HepG2 (cell line): ENCODE measurements at regions not wholly inside any gene's neighbourhood (a gene's known extent, or its start where the extent isn't known, plus 50 kb on each side); places are given as distances from the start of the nearest gene placed in this dataset.
"Not testable (repeated sequence)": the region's sequence is repeated elsewhere in the genome, so short reads cannot be mapped to it uniquely, and the experiment has no call there.

Experiments used
- ATAC-seq: fragments of 200-7000 bp; cut with Tn5 transposase; 3 replicates; pipeline ENCODE4 v1.9.1; 2020; ENCODE audit warnings: mild to moderate bottlenecking, moderate library complexity
- BruUV-seq: library from RNA; stranded (reverse); fragments of 400-500 nt; replicated peaks from 2 replicates; lab custom pipeline; 2021; lab: Mats Ljungman, UMichigan
- CTCF ChIA-PET: fragments of 300-600 bp; formaldehyde crosslinking; extraction: SDS; loops from one replicate; lab custom pipeline; 2021; ENCODE audit warnings: low total read pairs, inconsistent platforms, low intra/inter-chr PET ratio; lab: Yijun Ruan, JAX
- POLR2A ChIA-PET: fragments of 350-600 bp; sonication (Branson Sonifier 250); formaldehyde crosslinking; loops from one replicate; lab custom pipeline; 2020; ENCODE audit warnings: antibody characterized with exemption, inconsistent platforms; lab: Yijun Ruan, JAX
- DNase-seq: peaks from one replicate; pipeline ENCODE4 v3.0.0-alpha.2; 2015; ENCODE audit warnings: low spot score
- FAIRE-seq: peaks from 3 replicates; lab custom pipeline; 2011; peaks lifted over from hg19 to GRCh38; lab: Jason Lieb, UNC
- H2AFZ ChIP-seq: one replicate; pipeline ENCODE4 v1.6.1; 2011; ENCODE audit warnings: low read length, inconsistent platforms
- H3K27ac ChIP-seq: fragments of 300-600 bp; 3 replicates; pipeline ENCODE4 v1.8.0; 2011; ENCODE audit warnings: mixed run types, mild to moderate bottlenecking, mixed read lengths, low read length, inconsistent platforms; ENCODE audit not compliant: insufficient read depth; ENCODE audit errors: extremely low read length
- H3K27me3 ChIP-seq, 2 experiments: fragments of 200-600 bp in 1 of 2; 2 replicates in 1 of 2; 3 replicates in 1 of 2; pipeline versions ENCODE4 v1.6.0 to v1.8.0; 2011; ENCODE audit warnings: low read length in 2 of 2, mild to moderate bottlenecking in 2 of 2, moderate library complexity in 2 of 2, inconsistent platforms in 1 of 2; ENCODE audit not compliant: insufficient read depth in 2 of 2, control insufficient read depth in 1 of 2
- H3K36me3 ChIP-seq, 2 experiments: fragments of 200-600 bp in 1 of 2; replicated peaks in 1 of 2; 2 replicates in 1 of 2; 3 replicates in 1 of 2; pipeline versions ENCODE4 v1.5.1 to v1.8.0; 2011; ENCODE audit warnings: low read length in 2 of 2, inconsistent platforms in 1 of 2; ENCODE audit not compliant: insufficient read depth in 2 of 2, control insufficient read depth in 1 of 2
- H3K4me1 ChIP-seq: 2 replicates; pipeline ENCODE4 v1.5.1; 2012; ENCODE audit warnings: low read length, inconsistent platforms; ENCODE audit not compliant: insufficient read depth
- H3K4me2 ChIP-seq: 2 replicates; pipeline ENCODE4 v1.6.0; 2011; ENCODE audit warnings: low read depth, low read length, inconsistent platforms
- H3K4me3 ChIP-seq, 3 experiments: fragments of 200-600 bp in 1 of 3; sonication (generic), shearing (Covaris generic) in 1 of 3; replicated peaks in 1 of 3; 2 replicates each; pipeline ENCODE4 v1.5.1; 2011 to 2016; ENCODE audit warnings: low read length in 3 of 3, inconsistent platforms in 2 of 3, low read depth in 2 of 3, mild to moderate bottlenecking in 2 of 3, control low read depth in 1 of 3, mixed read lengths in 1 of 3; ENCODE audit not compliant: insufficient read depth in 1 of 3
- H3K79me2 ChIP-seq: one replicate; pipeline ENCODE4 v1.6.1; 2011; ENCODE audit warnings: low read length, inconsistent platforms; ENCODE audit not compliant: insufficient read depth
- H3K9ac ChIP-seq: 2 replicates; pipeline ENCODE4 v1.6.0; 2011; ENCODE audit warnings: mild to moderate bottlenecking, low read depth, low read length, inconsistent platforms; ENCODE audit not compliant: insufficient read depth
- H3K9me3 ChIP-seq: 2 replicates; pipeline ENCODE4 v1.5.1; 2012; ENCODE audit warnings: mild to moderate bottlenecking, low read length
- H4K20me1 ChIP-seq: 2 replicates; pipeline ENCODE4 v1.6.0; 2011; ENCODE audit warnings: inconsistent platforms, mild to moderate bottlenecking, low read length, moderate library complexity; ENCODE audit not compliant: insufficient read depth
- BRCA1 ChIP-seq: sonication (generic); formaldehyde crosslinking; IDR thresholded peaks from 2 replicates; pipeline ENCODE4 v1.4.0; 2020; ENCODE audit warnings: missing genetic modification reagents
- CERS6 ChIP-seq: sonication (generic); formaldehyde crosslinking; IDR thresholded peaks from 2 replicates; pipeline ENCODE4 v1.5.0; 2020; ENCODE audit warnings: missing genetic modification reagents
- EZH2 ChIP-seq: conservative IDR thresholded peaks from 2 replicates; pipeline ENCODE4 v1.6.1; 2012; ENCODE audit warnings: mild to moderate bottlenecking, low read depth, low read length, moderate library complexity
- JUND ChIP-seq: sonication (generic); formaldehyde crosslinking; IDR thresholded peaks from 2 replicates; pipeline ENCODE4 v1.8.0; 2022; ENCODE audit warnings: mild to moderate bottlenecking, missing genetic modification reagents
- NPAS2 ChIP-seq: sonication (generic); formaldehyde crosslinking; IDR thresholded peaks from 2 replicates; pipeline ENCODE4 v1.8.0; 2022; ENCODE audit warnings: mild to moderate bottlenecking, missing genetic modification reagents, borderline replicate concordance
- SALL2 ChIP-seq: sonication (generic); formaldehyde crosslinking; IDR thresholded peaks from 2 replicates; pipeline ENCODE4 v1.8.1; 2023; ENCODE audit warnings: mild to moderate bottlenecking, missing genetic modification reagents, inconsistent platforms
- TCF7 ChIP-seq: sonication (generic); IDR thresholded peaks from 2 replicates; pipeline ENCODE4 v1.6.1; 2016; ENCODE audit warnings: antibody characterized with exemption, low read depth
- ZBTB10 ChIP-seq: sonication (generic); formaldehyde crosslinking; IDR thresholded peaks from 2 replicates; pipeline ENCODE4 v1.4.0; 2020; ENCODE audit warnings: missing genetic modification reagents, borderline replicate concordance
- ZBTB42 ChIP-seq: sonication (generic); formaldehyde crosslinking; IDR thresholded peaks from 2 replicates; pipeline ENCODE4 v1.5.0; 2020; ENCODE audit warnings: mild to moderate bottlenecking, missing genetic modification reagents
- ZNF569 ChIP-seq: sonication (generic); formaldehyde crosslinking; IDR thresholded peaks from 2 replicates; pipeline ENCODE4 v1.5.0; 2020; ENCODE audit warnings: mild to moderate bottlenecking, missing genetic modification reagents, moderate library complexity, borderline replicate concordance
- ZNF597 ChIP-seq: sonication (generic); formaldehyde crosslinking; IDR thresholded peaks from 2 replicates; pipeline ENCODE4 v1.5.0; 2020; ENCODE audit warnings: missing genetic modification reagents
- ZNF678 ChIP-seq: sonication (generic); formaldehyde crosslinking; IDR thresholded peaks from 2 replicates; pipeline ENCODE4 v1.4.0; 2020; ENCODE audit warnings: mild to moderate bottlenecking, missing genetic modification reagents
- ZNF773 ChIP-seq: sonication (generic); formaldehyde crosslinking; IDR thresholded peaks from 2 replicates; pipeline ENCODE4 v1.4.0; 2020; ENCODE audit warnings: missing genetic modification reagents, borderline replicate concordance
- ZNF784 ChIP-seq: sonication (generic); formaldehyde crosslinking; IDR thresholded peaks from 2 replicates; pipeline ENCODE4 v1.5.1; 2020; ENCODE audit warnings: missing genetic modification reagents, mild to moderate bottlenecking, borderline replicate concordance
- WGBS: methylation state at CpG from one replicate; pipeline ENCODE4 v1.1.6; 2017; ENCODE audit warnings: low lambda C conversion rate; 5-methylcytosine and 5-hydroxymethylcytosine counted together
- in situ Hi-C: cut with HindIII; loops from 2 replicates; pipeline ENCODE4 v1.10.0; 2017; ENCODE audit warnings: low pct_unique_long_range_greater_than_20kb; ENCODE audit not compliant: extremely low pct_ligation_motif_present
- intact Hi-C: fragments of 100-400 bp; cut with micrococcal nuclease; formaldehyde crosslinking; loops from one replicate; pipeline ENCODE4 v1.10.0; 2022; ENCODE audit not compliant: unreplicated experiment

- in situ Hi-C loops, CTCF ChIA-PET, H3K9ac ChIP-seq, POLR2A ChIA-PET, H3K4me2 ChIP-seq, BruUV-seq, H3K9me3 ChIP-seq, H4K20me1 ChIP-seq, H3K36me3 ChIP-seq, H3K4me3 ChIP-seq, FAIRE-seq, H2AFZ ChIP-seq, DNase-seq, H3K4me1 ChIP-seq, H3K27me3 ChIP-seq, H3K79me2 ChIP-seq, ATAC-seq, H3K27ac ChIP-seq, intact Hi-C loops: not testable (repeated sequence)
- WGBS: 23% methylated on average over 11 of the region's 26 CpGs
Observed at GRCh38 chr3:75609598-75609997, 54.5 kb upstream of the FRG2C start.

- ChIA-PET CTCF (no interaction called here), POLR2A (no interaction called here)
- ATAC-seq (no peak), DNase-seq (no peak), FAIRE-seq (no peak)
- Histone ChIP-seq H3K79me2 (no peaks in the 10 kb centered on the region), H3K4me2 (no peak overlapping the region), H3K27me3 (no peaks in the 10 kb centered on the region), H3K9ac (no peak overlapping the region), H3K36me3 (no peaks in the 10 kb centered on the region), H3K4me3 (no peak overlapping the region), H2AFZ (no peak overlapping the region), H3K4me1 (no peaks in the 10 kb centered on the region), H4K20me1 (no peaks in the 10 kb centered on the region), H3K27ac (no peak overlapping the region), H3K9me3 (no peaks in the 10 kb centered on the region)
- intact Hi-C loops (no loop called here), in situ Hi-C loops (no loop called here)
- BruUV-seq: no TSS peak
- WGBS: 7% methylated on average over 2 of the region's 2 CpGs
- no peak for TF ChIP-seq ZNF597 (CRISPR knock-in tag)
- TF ChIP-seq ZNF784 (CRISPR knock-in tag): no peak
- no peak for TF ChIP-seq ZBTB42 (CRISPR knock-in tag)
- TF ChIP-seq CERS6: no peak
- TF ChIP-seq EZH2: no peak
- TF ChIP-seq ZBTB10 (CRISPR knock-in tag): no peak
- TF ChIP-seq BRCA1 (CRISPR knock-in tag): no peak
- no peak for TF ChIP-seq TCF7
- no peak for TF ChIP-seq JUND (CRISPR knock-in tag)
- TF ChIP-seq ZNF678: no peak
- TF ChIP-seq ZNF773 (CRISPR knock-in tag): no peak
- TF ChIP-seq ZNF569 (CRISPR knock-in tag): no peak
- no peak for TF ChIP-seq NPAS2 (CRISPR knock-in tag)
- TF ChIP-seq SALL2: no peak
Observed at GRCh38 chr3:75610773-75611172, 53.4 kb upstream of the FRG2C start.
